Stomach (tissue), 8 donors: ENCODE measurements at regions not wholly inside any gene's neighbourhood (a gene's known extent, or its start where the extent isn't known, plus 50 kb on each side); places are given as distances from the start of the nearest gene placed in this dataset.

Experiments
- DNase-seq, 2 donors: peaks; one replicate each; pipeline versions ENCODE4 v3.0.0 to v3.0.0-alpha.2; 2013 to 2019
- H3K27ac ChIP-seq, 5 donors: fragments of 200-600 bp in 4 of 5; sonication (generic) in 4 of 5; one replicate each; pipeline ENCODE4 v1.5.1; 2013 to 2019; ENCODE audit warnings: mild to moderate bottlenecking in 1 of 5, moderate library complexity in 1 of 5
- H3K27me3 ChIP-seq, 3 donors: fragments of 200-600 bp; sonication (generic); one replicate each; pipeline ENCODE4 v1.5.1; 2017 to 2019; ENCODE audit warnings: mixed run types in 1 of 3
- H3K36me3 ChIP-seq, 4 donors: fragments of 200-600 bp; sonication (generic); 1 replicate in 3 of 4; 2 replicates in 1 of 4; pipeline ENCODE4 v1.5.1; 2016 to 2019
- H3K4me1 ChIP-seq, 4 donors: fragments of 200-600 bp; sonication (generic); one replicate each; pipeline ENCODE4 v1.5.1; 2016 to 2019
- H3K4me3 ChIP-seq, 4 donors: fragments of 200-600 bp; sonication (generic) in 3 of 4; one replicate each; pipeline ENCODE4 v1.5.1; 2016 to 2019; ENCODE audit warnings: mild to moderate bottlenecking in 1 of 4
- H3K9me3 ChIP-seq, 4 donors: fragments of 200-600 bp; sonication (generic); one replicate each; pipeline ENCODE4 v1.5.1; 2016 to 2019
- EP300 ChIP-seq: sonication (generic); formaldehyde crosslinking; IDR thresholded peaks from one replicate; pipeline ENCODE4 v1.6.1; 2017; ENCODE audit warnings: antibody characterized with exemption
- POLR2A ChIP-seq, 4 donors: fragments of 450-650 bp; IDR thresholded peaks; one replicate each; pipeline ENCODE4 v1.6.1; 2016; ENCODE audit warnings: antibody characterized with exemption in 4 of 4, control low read depth in 2 of 4, mild to moderate bottlenecking in 1 of 4, moderate library complexity in 1 of 4
- POLR2AphosphoS5 ChIP-seq, 3 donors: sonication (generic); formaldehyde crosslinking; IDR thresholded peaks; one replicate each; pipeline ENCODE4 v1.6.1; 2016; ENCODE audit warnings: antibody characterized with exemption in 3 of 3
- WGBS, 5 donors: extraction: QIAGEN DNeasy Blood & Tissue Kit in 3 of 5; methylation state at CpG; one replicate each; pipeline versions ENCODE4 v1.1.5 to v1.1.7; 2013 to 2018; 5-methylcytosine and 5-hydroxymethylcytosine counted together
- intact Hi-C: fragments of 100-400 bp; cut with DNase I; formaldehyde crosslinking; loops from one replicate; pipeline ENCODE4 v1.15.1; 2023; ENCODE audit warnings: low total_unique reads
- TF ChIP-seq, protein P1 (sequence below), 7 experiments: fragments of 450-650 bp in 4 of 7; fragments of 200-600 bp in 3 of 7; sonication (generic) in 3 of 7; IDR thresholded peaks; one replicate each; pipeline ENCODE4 v1.5.1; 2016 to 2019; ENCODE audit warnings: antibody characterized with exemption in 7 of 7, control low read depth in 2 of 7, mild to moderate bottlenecking in 1 of 7
- donor health status: healthy with polysubstance abuse.
- donor health status: Bipolar disorder and iron deficiency.
- donor health status: healthy.

DNA sequence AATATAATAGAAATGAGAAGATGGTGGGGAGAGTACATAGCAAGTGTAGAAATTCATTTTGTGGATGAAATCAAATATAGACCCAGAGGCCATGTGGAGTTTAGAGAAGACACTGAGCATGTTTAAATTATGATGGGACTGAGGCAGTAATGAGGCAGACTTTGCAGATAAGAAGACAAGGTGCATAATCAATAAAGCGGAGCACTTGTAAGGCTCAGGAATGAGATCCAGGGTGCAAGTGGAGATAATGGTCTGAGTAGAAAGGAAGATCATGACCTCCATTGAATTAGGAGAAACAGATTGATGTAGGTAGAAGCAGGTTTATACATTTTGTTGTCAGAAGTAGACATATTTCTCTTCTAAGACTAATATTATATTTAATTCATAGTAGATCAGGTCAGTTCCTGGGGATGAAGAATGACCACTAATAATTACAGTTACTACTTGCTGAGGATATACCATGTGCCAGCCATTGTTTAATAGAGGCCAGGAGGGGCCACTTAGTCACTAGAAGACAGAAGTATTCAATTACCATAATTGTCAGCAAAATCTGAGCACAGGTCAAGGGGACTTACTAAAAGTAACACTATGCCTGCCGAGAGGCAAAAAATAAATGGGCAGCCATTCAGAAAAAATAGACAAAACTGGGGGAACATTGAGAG is 479.8 kb downstream of the DNAH5 start:
- intact Hi-C loops, result no loop called here
- WGBS, 5 donors, result 71 to 85% (median 75%) methylated on average over 2 of the region's 2 CpGs
- no peak for DNase-seq
- no peaks in the 10 kb centered on the region for H3K36me3 ChIP-seq
- no peak overlapping the region for H3K27ac ChIP-seq
- no peaks in the 10 kb centered on the region for H3K9me3 ChIP-seq
- no peak overlapping the region for H3K4me3 ChIP-seq
- H3K4me1 ChIP-seq, result peaks cover 0 to 11% (median 3%) of the 10 kb centered on the region in 4 donors
- H3K27me3 ChIP-seq, result no peaks in the 10 kb centered on the region
- TF ChIP-seq, protein P1, sequence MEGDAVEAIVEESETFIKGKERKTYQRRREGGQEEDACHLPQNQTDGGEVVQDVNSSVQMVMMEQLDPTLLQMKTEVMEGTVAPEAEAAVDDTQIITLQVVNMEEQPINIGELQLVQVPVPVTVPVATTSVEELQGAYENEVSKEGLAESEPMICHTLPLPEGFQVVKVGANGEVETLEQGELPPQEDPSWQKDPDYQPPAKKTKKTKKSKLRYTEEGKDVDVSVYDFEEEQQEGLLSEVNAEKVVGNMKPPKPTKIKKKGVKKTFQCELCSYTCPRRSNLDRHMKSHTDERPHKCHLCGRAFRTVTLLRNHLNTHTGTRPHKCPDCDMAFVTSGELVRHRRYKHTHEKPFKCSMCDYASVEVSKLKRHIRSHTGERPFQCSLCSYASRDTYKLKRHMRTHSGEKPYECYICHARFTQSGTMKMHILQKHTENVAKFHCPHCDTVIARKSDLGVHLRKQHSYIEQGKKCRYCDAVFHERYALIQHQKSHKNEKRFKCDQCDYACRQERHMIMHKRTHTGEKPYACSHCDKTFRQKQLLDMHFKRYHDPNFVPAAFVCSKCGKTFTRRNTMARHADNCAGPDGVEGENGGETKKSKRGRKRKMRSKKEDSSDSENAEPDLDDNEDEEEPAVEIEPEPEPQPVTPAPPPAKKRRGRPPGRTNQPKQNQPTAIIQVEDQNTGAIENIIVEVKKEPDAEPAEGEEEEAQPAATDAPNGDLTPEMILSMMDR (IDR thresholded peaks at IDR 0.05), result no peak
- TF ChIP-seq POLR2AphosphoS5 (IDR thresholded peaks at IDR 0.05) (no peak), POLR2A (IDR thresholded peaks at IDR 0.05) (no peak), EP300 (no peak)

DNA sequence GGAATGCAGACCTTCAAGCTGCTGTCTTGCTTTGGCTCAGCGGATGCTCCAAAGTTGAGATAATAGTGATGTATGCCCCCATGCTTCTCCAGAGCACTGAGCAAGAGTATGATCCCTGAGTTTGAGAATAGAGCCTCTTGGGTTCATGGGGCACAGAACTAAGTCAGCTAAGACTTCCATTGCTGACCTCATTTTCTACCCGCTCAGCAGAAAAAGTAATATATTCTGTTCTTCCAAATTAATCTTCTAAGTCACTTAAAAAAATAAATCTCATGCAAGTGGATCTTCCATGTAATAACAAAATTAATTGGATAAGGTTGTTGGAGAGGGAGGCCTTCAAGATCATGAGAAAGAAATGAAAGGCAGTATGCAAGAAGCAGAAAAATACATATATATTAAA is 483.9 kb downstream of the DNAH5 start:
- H3K4me1 ChIP-seq, result peaks cover 0 to 11% (median 3%) of the 10 kb centered on the region in 4 donors
- H3K9me3 ChIP-seq, result no peaks in the 10 kb centered on the region
- TF ChIP-seq POLR2A (IDR thresholded peaks at IDR 0.05), result no peak
- TF ChIP-seq, protein P1 (IDR thresholded peaks at IDR 0.05), result no peak
- no peak for TF ChIP-seq POLR2AphosphoS5 (IDR thresholded peaks at IDR 0.05)
- no peak for TF ChIP-seq EP300
- no peak overlapping the region for H3K27ac ChIP-seq
- no peak for DNase-seq
- no peaks in the 10 kb centered on the region for H3K36me3 ChIP-seq
- WGBS, 5 donors, result 93 to 99% (median 96%) methylated on average over 2 of the region's 2 CpGs
- no peaks in the 10 kb centered on the region for H3K27me3 ChIP-seq
- intact Hi-C loops, result no loop called here
- H3K4me3 ChIP-seq, result no peak overlapping the region

DNA sequence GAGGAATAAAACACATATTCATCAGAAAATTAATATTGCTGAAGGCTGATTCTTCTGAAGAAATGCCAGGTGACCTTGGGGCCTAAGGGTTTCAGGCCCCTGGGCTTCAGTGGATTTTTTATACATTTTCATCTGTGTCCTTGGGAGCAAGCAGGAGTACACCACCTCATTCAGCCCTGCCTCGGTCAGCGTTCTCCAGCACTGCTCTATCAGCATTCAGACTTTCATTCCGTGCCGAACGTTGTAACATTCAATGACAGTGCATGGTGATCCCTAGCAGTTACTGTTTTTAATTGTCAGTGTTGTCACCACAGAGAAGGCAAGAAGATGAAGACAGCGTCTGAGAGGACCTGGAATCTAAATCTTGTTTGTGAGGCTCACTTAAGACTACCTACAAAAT is 490.4 kb downstream of the DNAH5 start:
- Histone ChIP-seq H3K27me3 (no peaks in the 10 kb centered on the region), H3K4me1 (no peaks in the 10 kb centered on the region), H3K27ac (no peak overlapping the region), H3K9me3 (no peaks in the 10 kb centered on the region), H3K36me3 (no peaks in the 10 kb centered on the region), H3K4me3 (no peak overlapping the region)
- DNase-seq, result no peak
- intact Hi-C loops, result no loop called here
- TF ChIP-seq, protein P1 (IDR thresholded peaks at IDR 0.05), result no peak
- TF ChIP-seq POLR2A (IDR thresholded peaks at IDR 0.05) (no peak), POLR2AphosphoS5 (IDR thresholded peaks at IDR 0.05) (no peak), EP300 (no peak)
- 85 to 93% (median 89%) methylated on average over 6 of the region's 6 CpGs for WGBS, 5 donors

DNA sequence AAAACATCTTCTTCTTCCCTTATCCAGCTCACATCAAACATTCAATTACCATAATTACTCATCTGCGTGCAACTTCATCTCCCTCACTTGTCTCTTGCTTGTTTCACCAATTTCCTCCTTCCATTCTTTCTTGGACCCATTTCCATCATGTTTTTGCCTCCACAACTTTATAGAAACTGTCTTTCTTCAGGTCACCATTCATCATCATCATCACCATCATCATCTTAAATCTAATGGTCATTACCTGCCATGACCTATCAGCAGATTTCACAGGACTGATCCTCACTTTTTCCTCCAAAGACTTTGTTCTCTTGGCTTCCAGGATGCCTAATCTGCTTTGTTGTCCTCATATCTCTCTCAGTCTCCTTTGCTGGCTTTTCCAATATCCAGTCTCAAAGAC is 495.6 kb downstream of the DNAH5 start:
- 87 to 93% (median 88%) methylated on average over 1 of the region's 1 CpG for WGBS, 5 donors
- Histone ChIP-seq H3K36me3 (no peaks in the 10 kb centered on the region), H3K27me3 (no peaks in the 10 kb centered on the region), H3K27ac (no peak overlapping the region), H3K4me1 (no peaks in the 10 kb centered on the region), H3K4me3 (no peak overlapping the region), H3K9me3 (no peaks in the 10 kb centered on the region)
- DNase-seq, result no peak
- TF ChIP-seq POLR2A (IDR thresholded peaks at IDR 0.05), result no peak
- intact Hi-C loops, result no loop called here

DNA sequence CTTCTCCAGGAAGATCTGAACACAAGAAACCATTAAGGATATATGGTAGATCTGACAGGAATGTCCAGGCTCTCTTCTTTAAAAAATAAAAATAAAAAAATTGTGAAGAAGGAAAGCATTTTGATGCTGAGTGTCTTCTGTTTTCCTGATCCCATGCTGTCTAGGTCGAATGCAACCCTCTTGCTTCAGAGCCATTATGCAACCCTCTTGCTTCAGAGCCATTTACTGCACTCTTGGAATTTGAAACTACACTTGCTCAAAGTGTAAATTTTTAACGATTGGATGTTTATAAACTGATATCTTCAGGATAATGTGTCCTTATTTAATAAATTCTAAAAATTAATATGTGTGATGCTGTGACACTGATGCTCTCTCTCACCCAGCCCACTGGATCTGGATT is 505.1 kb downstream of the DNAH5 start:
- H3K9me3 ChIP-seq, result no peaks in the 10 kb centered on the region
- H3K4me3 ChIP-seq, result no peak overlapping the region
- H3K27ac ChIP-seq, result no peak overlapping the region
- no peak for DNase-seq
- intact Hi-C loops, result no loop called here
- H3K4me1 ChIP-seq, result no peaks in the 10 kb centered on the region
- H3K27me3 ChIP-seq, result no peaks in the 10 kb centered on the region
- 45 to 62% (median 51%) methylated on average over 2 of the region's 2 CpGs for WGBS, 5 donors
- TF ChIP-seq, protein P1 (IDR thresholded peaks at IDR 0.05), result no peak
- TF ChIP-seq EP300 (no peak), POLR2AphosphoS5 (IDR thresholded peaks at IDR 0.05) (no peak), POLR2A (IDR thresholded peaks at IDR 0.05) (no peak)
- H3K36me3 ChIP-seq, result no peaks in the 10 kb centered on the region
